ENCODE measurements at regions not wholly inside any gene's neighbourhood (a gene's known extent, or its start where the extent isn't known, plus 50 kb on each side); places are given as distances from the start of the nearest gene placed in this dataset.

DNA sequence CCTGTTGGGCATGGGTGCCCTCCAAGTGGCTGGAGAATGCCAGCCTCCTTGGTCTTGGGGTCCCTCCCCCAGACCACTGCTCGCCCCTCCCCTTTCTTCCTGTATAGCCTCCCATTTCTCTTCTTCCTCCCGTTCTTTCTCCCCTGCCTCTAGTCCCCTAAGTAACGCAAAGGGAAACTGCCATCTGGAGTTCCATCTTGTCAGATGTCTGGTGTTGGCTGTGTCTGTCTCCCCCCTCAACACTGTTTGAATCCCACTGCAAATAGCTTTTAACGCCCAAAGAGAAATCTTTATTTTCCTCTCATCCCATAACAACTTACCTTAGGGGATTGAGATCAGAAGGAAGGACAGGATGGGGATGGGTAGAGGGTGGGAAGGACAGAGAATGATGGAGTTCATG lies 55.3 kb upstream of the CSF3R start:
- TF ChIP-seq, protein P1, sequence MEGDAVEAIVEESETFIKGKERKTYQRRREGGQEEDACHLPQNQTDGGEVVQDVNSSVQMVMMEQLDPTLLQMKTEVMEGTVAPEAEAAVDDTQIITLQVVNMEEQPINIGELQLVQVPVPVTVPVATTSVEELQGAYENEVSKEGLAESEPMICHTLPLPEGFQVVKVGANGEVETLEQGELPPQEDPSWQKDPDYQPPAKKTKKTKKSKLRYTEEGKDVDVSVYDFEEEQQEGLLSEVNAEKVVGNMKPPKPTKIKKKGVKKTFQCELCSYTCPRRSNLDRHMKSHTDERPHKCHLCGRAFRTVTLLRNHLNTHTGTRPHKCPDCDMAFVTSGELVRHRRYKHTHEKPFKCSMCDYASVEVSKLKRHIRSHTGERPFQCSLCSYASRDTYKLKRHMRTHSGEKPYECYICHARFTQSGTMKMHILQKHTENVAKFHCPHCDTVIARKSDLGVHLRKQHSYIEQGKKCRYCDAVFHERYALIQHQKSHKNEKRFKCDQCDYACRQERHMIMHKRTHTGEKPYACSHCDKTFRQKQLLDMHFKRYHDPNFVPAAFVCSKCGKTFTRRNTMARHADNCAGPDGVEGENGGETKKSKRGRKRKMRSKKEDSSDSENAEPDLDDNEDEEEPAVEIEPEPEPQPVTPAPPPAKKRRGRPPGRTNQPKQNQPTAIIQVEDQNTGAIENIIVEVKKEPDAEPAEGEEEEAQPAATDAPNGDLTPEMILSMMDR (IDR thresholded peaks at IDR 0.05 in 4 of 5, conservative IDR thresholded peaks at IDR 0.05 in 1 of 5) = no peak
- no peak for TF ChIP-seq POLR2A (IDR thresholded peaks at IDR 0.05)

All from gastrocnemius medialis (tissue), 4 donors.